KMS-11 (cell line): ENCODE measurements at regions not wholly inside any gene's neighbourhood (a gene's known extent, or its start where the extent isn't known, plus 50 kb on each side); places are given as distances from the start of the nearest gene placed in this dataset.

Experiments
- H2AFZ ChIP-seq: fragments of 200-600 bp; sonication (generic); 2 replicates; pipeline ENCODE4 v1.6.1; 2016; ENCODE audit warnings: antibody characterized with exemption, mixed run types, low read depth
- H3K27ac ChIP-seq: fragments of 200-600 bp; sonication (generic); 2 replicates; pipeline ENCODE4 v1.6.1; 2016; ENCODE audit warnings: mild to moderate bottlenecking, mixed run types
- H3K27me3 ChIP-seq: fragments of 200-600 bp; sonication (generic); 2 replicates; pipeline ENCODE4 v1.6.1; 2017; ENCODE audit warnings: mild to moderate bottlenecking, low read depth, mixed run types, moderate library complexity; ENCODE audit not compliant: insufficient read depth
- H3K36me3 ChIP-seq: fragments of 200-600 bp; sonication (generic); 2 replicates; pipeline ENCODE4 v1.6.1; 2017; ENCODE audit warnings: mild to moderate bottlenecking, mixed run types; ENCODE audit not compliant: insufficient read depth
- H3K4me1 ChIP-seq: fragments of 200-600 bp; sonication (generic); 2 replicates; pipeline ENCODE4 v1.6.1; 2016; ENCODE audit warnings: mild to moderate bottlenecking, low read depth, mixed run types; ENCODE audit not compliant: poor library complexity, severe bottlenecking
- H3K4me2 ChIP-seq: fragments of 200-600 bp; sonication (generic); 2 replicates; pipeline ENCODE4 v1.7.0; 2016; ENCODE audit warnings: mild to moderate bottlenecking, mixed run types
- H3K4me3 ChIP-seq: fragments of 200-600 bp; sonication (generic); IDR thresholded peaks from 2 replicates; pipeline ENCODE4 v1.6.1; 2017; ENCODE audit warnings: low read depth, low read length, mixed read lengths; ENCODE audit not compliant: insufficient read depth
- H3K79me2 ChIP-seq: fragments of 200-600 bp; sonication (generic); 2 replicates; pipeline ENCODE4 v1.6.1; 2016; ENCODE audit warnings: low read depth, mixed run types; ENCODE audit not compliant: insufficient read depth
- H3K9ac ChIP-seq: fragments of 200-600 bp; sonication (generic); 2 replicates; pipeline ENCODE4 v1.6.1; 2016; ENCODE audit warnings: mild to moderate bottlenecking, mixed run types
- H4K20me1 ChIP-seq: fragments of 200-600 bp; sonication (generic); 2 replicates; pipeline ENCODE4 v1.6.1; 2016; ENCODE audit warnings: mild to moderate bottlenecking, mixed run types; ENCODE audit not compliant: insufficient read depth
- CTCF ChIP-seq: fragments of 200-600 bp; sonication (generic); conservative IDR thresholded peaks from 2 replicates; pipeline ENCODE4 v1.6.1; 2017; ENCODE audit warnings: low read depth, mild to moderate bottlenecking, antibody characterized with exemption, low read length, moderate library complexity, mixed read lengths

DNA sequence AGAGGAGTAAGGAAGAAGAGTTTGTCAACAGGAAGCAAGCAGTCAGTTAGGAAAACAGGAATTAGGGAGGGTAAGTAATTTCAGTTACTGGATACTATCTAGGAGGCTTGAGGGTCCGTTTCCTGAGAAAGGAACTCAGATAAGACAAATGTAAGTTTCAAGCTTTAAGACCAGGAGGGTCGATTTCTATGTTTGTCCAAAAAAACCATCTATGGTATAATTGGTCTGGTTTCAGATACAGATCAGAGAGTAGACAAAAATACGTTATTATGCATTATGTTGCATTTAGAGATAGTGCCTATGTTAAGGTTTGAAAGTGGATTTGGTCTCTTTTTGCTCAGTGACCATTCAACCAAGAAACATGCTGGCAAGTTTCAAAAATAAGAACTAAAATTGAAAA, 789.6 kb upstream of the PCDH20 start:
- Histone ChIP-seq H3K4me1 (peaks cover 37% of the 10 kb centered on the region), H3K4me2 (no peak overlapping the region), H3K9ac (no peak overlapping the region), H4K20me1 (no peaks in the 10 kb centered on the region), H2AFZ (no peak overlapping the region), H3K27ac (no peak overlapping the region), H3K79me2 (no peaks in the 10 kb centered on the region), H3K4me3 (no peak overlapping the region), H3K27me3 (no peaks in the 10 kb centered on the region), H3K36me3 (no peaks in the 10 kb centered on the region)
- TF ChIP-seq CTCF = no peak

DNA sequence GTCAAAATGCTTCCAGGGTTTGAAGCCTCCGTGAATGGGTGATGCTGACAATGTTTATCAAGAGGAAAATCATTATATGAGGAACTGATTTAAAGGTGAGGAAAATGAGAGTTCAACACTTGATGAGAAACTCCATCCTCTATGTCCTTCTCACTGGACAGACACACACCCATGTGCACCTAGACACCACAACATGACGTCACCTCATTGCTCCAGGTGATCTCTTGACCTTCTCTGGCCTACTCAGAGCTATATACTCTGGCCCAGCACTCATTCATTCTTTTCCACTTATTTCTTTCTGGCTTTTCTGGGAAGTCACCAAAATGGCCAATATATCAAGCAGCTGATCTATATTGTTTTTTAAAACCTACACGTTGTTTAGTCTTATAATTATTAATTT, 778.7 kb upstream of the PCDH20 start:
- no peak overlapping the region for H3K27ac ChIP-seq
- H3K27me3 ChIP-seq = no peaks in the 10 kb centered on the region
- no peak overlapping the region for H2AFZ ChIP-seq
- no peak overlapping the region for H3K4me3 ChIP-seq
- no peak for TF ChIP-seq CTCF
- H3K79me2 ChIP-seq = no peaks in the 10 kb centered on the region
- no peaks in the 10 kb centered on the region for H3K36me3 ChIP-seq
- peaks cover 6% of the 10 kb centered on the region for H3K4me1 ChIP-seq
- no peak overlapping the region for H3K4me2 ChIP-seq
- H3K9ac ChIP-seq = no peak overlapping the region
- no peaks in the 10 kb centered on the region for H4K20me1 ChIP-seq

- Histone ChIP-seq H3K4me2 (no peak overlapping the region), H3K27me3 (no peaks in the 10 kb centered on the region), H3K79me2 (no peaks in the 10 kb centered on the region), H3K9ac (no peak overlapping the region), H3K4me1 (peaks cover 6% of the 10 kb centered on the region), H3K36me3 (no peaks in the 10 kb centered on the region), H3K27ac (no peak overlapping the region), H2AFZ (no peak overlapping the region), H3K4me3 (no peak overlapping the region), H4K20me1 (no peaks in the 10 kb centered on the region)
- TF ChIP-seq CTCF = no peak
These were observed 778.3 kb upstream of the PCDH20 start for GRCh38 chr13:62193919-62194318.

DNA sequence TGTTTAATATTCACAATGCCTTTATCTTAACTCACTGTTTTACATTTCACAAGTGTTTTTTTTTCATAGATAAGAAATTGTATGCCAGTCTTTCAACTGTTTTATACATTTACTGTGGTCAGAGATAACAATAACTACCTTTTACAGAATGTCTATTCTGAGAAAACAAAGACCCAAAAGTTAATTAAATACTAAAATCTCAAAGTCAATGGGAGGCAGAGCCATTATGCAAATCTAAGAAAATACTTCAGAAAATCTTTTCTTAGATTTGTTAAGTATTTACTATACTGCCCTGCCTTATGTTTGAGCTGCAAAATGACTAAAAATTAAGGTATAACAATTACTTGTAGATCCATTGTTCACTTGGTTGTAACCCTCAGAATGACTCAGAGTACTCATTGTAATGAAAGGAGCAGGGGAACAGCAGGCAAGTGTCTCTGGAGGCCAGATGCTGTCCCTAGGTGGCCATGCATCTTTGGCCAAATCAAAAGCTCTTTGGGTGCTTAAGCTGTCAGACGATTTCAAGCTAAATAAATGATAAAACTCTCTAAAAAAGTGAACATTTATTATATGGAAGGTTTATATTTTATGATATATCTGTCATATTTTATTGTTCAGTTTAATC, 770.1 kb upstream of the PCDH20 start:
- no peak overlapping the region for H3K27ac ChIP-seq
- TF ChIP-seq CTCF = no peak
- H3K4me1 ChIP-seq = peaks cover under 1% of the 10 kb centered on the region
- no peaks in the 10 kb centered on the region for H3K27me3 ChIP-seq
- H4K20me1 ChIP-seq = no peaks in the 10 kb centered on the region
- no peaks in the 10 kb centered on the region for H3K36me3 ChIP-seq
- no peak overlapping the region for H3K4me2 ChIP-seq
- no peak overlapping the region for H3K9ac ChIP-seq
- no peak overlapping the region for H3K4me3 ChIP-seq
- H3K79me2 ChIP-seq = no peaks in the 10 kb centered on the region
- H2AFZ ChIP-seq = no peak overlapping the region
